VCaP (cell line): ENCODE measurements at regions not wholly inside any gene's neighbourhood (a gene's known extent, or its start where the extent isn't known, plus 50 kb on each side); places are given as distances from the start of the nearest gene placed in this dataset.
A peak's percentile ranks its signal among the peaks of the same experiment; 100 is the strongest.

Source experiments
- H3K27ac ChIP-seq: fragments of 450-650 bp; 2 replicates; pipeline ENCODE4 v1.5.1; 2017
- CTCF ChIP-seq: fragments of 450-650 bp; conservative IDR thresholded peaks from 2 replicates; pipeline ENCODE4 v1.5.1; 2017; ENCODE audit warnings: mild to moderate bottlenecking, moderate library complexity

GRCh38 chr3:72111265-72112205 is 326.6 kb upstream of the PROK2 start:
- H3K27ac ChIP-seq, result peak overlapping the region; percentile 4
- no peak for TF ChIP-seq CTCF

- H3K27ac ChIP-seq, result no peak overlapping the region
- no peak for TF ChIP-seq CTCF
Observed at GRCh38 chr3:72109327-72110259, 324.6 kb upstream of the PROK2 start.

- TF ChIP-seq CTCF, result no peak
- H3K27ac ChIP-seq, result no peak overlapping the region
Observed at GRCh38 chr3:72105306-72105705, 320.4 kb upstream of the PROK2 start.

- TF ChIP-seq CTCF, result no peak
- no peak overlapping the region for H3K27ac ChIP-seq
Observed at GRCh38 chr3:72102112-72102616, 317.2 kb upstream of the PROK2 start.

GRCh38 chr3:72101494-72101893 is 316.5 kb upstream of the PROK2 start:
- TF ChIP-seq CTCF, result no peak
- H3K27ac ChIP-seq, result no peak overlapping the region

GRCh38 chr3:72100601-72101187 is 315.7 kb upstream of the PROK2 start:
- TF ChIP-seq CTCF, result no peak
- no peak overlapping the region for H3K27ac ChIP-seq
